Activated CD4-positive, alpha-beta T cell treated with anti-CD3 and anti-CD28 coated beads, Interleukin-10, Interleukin-2, amounts not matched to agents 100 ng/mL and 50 ng/mL, durations not matched to agents 16 hours and 8 hours (primary cell): ENCODE measurements at regions not wholly inside any gene's neighbourhood (a gene's known extent, or its start where the extent isn't known, plus 50 kb on each side); places are given as distances from the start of the nearest gene placed in this dataset.
"Not testable (repeated sequence)": the region's sequence is repeated elsewhere in the genome, so short reads cannot be mapped to it uniquely, and the experiment has no call there.

Source experiments
- DNase-seq: peaks from one replicate; pipeline ENCODE4 v3.0.0-alpha.2; 2020

GRCh38 chr15:32342772-32343199 is 60.3 kb downstream of the GOLGA8K start:
- DNase-seq = peak; percentile 0

DNA sequence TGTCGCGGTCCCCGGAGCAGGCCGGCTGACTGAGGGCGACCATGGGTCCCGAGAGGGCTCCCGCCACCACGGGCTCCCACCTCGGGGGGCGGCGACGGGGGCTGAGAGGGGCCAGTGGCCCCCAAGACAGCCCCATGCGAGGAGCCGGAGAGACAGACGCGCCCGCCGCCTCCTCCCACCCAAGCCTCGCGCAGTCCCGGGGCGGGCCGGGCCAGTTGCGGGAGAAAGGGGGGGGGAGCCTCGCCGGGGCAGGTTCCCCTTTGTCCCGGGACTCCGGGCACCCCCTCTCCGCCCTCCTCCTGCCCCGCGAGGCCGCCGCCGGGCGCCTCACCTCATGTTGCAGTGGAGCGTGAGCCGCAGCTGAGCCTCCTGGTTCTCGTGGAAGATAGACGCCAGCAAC is 60.8 kb downstream of the GOLGA8K start:
- DNase-seq = not testable (repeated sequence)

DNA sequence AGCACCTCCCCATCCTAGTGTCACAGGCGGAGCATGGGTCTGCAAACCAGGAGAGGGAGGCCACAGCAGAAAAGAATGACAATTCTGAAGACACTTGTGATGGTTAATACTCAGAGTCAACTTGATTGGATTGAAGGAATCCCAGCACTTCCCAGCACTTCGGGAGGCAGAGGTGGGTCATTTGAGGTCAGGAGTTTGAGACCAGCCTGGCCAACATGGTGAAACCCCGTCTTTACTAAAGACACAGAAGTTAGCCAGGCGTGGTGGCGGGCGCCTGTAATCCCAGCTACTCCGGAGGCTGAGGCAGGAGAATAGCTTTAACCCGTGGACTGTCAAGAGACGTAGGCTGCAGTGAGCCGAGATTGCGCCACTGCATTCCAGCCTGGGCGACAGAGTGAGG is 61.6 kb downstream of the GOLGA8K start:
- not testable (repeated sequence) for DNase-seq

DNA sequence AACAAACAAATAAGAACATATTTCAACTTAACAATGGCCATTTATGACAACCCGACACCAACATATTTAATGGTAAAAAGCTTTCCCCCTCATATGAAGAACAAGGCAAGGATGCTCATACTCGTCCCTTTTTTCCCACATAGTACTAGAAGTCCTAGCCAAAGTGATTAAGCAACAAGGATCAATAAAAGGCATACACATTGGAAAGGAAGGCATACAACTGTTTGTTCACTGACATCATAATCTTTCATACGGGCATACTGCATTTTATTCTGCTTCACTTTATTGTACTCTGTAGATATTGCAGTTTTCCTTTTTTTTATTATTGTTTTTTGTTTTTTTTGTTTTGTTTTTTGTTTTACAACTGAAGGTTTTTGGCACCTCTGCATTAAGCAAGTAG is 66.3 kb downstream of the GOLGA8K start:
- not testable (repeated sequence) for DNase-seq

GRCh38 chr15:32323353-32323752 is 79.7 kb downstream of the GOLGA8K start:
- DNase-seq = not testable (repeated sequence)

DNA sequence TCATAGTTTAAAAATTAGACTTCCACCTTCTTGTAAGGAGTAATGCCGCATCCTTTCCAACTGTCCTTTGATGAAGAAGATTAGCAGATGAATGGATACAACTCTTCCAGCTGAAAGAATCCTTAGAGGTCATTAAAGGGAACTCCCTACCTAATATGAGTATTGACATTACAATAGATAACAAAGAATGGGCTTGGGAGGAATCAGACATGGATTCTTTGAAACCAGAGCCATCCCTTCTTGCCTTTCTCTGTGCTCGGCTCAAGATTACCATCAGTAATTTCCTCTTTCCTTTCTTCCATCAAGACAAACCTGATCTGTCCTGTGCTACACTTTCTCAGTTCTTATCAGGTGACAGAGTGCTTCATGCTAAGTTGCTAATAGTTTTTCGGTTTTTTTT is 83.8 kb downstream of the GOLGA8K start:
- DNase-seq = not testable (repeated sequence)

DNA sequence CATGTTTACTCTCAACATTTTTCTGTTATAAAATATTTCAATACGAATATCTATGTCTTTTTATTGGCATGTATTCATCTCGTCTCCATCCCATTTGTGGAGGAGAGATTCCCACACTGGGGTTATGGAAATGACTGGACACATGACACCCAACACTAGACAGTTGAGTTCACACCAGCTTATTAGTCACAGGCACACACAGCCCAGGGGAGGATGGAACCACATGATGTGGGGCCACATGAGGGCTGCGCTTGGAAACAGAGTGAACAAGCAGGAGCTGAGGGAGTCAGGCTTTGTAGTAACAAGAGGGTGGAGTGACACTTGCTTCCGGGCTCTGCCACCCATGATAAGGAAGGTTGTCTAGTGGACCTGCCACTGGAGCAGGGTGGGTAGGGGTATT is 86.6 kb downstream of the GOLGA8K start:
- DNase-seq = not testable (repeated sequence)

GRCh38 chr15:32315079-32315939 is 87.8 kb downstream of the GOLGA8K start:
- not testable (repeated sequence) for DNase-seq

DNA sequence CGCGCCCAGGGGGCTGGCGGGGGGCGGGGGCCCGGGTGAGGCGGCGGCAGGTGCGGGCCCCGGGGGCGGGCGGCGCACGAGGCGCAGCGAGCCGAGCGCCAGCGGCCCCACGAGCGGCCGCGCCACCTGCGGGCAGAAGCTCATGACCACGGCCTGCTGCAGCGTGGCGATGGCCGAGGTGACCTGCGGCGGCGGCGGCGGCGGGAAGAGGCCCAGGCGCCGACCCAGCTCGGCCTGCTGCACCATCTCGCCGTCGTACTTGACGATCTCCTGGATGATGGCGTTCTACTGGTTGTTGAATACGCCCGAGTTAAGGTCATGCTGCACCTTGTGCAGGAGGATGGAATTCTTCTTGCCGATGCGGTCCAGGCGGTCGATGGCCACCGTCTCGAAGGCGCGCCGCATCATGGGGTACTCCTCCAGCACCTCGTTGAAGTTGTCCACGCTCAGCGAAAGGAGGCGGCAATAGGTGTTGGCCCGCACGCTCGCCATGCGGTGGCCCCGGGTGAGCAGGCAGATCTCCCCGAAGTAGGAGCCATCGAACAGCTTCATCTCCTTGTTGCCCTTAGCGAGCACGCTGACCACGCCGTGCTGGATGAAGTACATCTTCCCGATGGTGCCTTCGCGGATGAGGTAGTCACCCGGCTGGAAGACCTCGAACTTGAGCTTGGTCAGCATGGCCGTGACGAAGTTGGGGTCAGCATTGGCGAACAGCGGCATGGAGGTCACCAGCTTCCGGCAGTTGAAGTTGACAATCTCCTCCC is 89.5 kb downstream of the GOLGA8K start:
- not testable (repeated sequence) for DNase-seq

- not testable (repeated sequence) for DNase-seq
These were observed 90.4 kb downstream of the GOLGA8K start for GRCh38 chr15:32312721-32313120.

DNA sequence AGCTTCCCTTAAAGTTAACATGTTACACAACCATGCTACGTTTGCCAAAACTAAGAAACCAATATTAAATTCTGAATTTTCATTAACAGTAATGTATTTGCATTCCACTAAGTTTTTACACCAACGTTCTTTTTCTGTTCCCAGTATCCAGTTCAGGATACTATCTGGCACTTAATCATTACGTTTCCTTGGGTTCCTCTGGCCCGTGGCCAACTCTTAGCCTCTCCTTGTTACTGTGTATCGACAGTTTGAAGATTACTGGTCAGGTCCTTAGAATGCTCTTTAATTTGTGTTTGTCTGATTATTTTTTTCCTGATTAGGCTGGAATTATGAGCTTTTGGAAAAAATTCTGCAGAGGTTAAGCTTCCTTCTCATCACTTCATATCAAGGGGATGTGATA is 95.5 kb downstream of the GOLGA8K start:
- not testable (repeated sequence) for DNase-seq

GRCh38 chr15:32276200-32276830 is 126.8 kb downstream of the GOLGA8K start:
- not testable (repeated sequence) for DNase-seq

DNA sequence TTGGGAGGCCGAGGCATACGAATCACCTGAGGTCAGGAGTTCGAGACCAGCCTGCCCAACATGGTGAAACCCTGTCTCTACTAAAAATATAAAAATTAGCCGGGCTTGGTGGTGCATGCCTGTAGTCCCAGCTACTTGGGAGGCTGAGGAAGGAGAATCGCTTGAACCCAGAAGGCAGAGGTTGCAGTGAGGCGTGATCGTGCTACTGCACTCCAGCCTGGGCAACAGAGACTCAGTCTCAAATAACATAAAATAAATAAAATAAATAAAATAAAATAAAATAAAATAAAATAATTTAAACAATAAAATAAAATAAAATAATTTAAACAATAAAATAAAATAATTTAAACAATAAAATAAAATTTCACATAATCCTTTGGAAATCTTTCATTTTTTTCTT is 149.1 kb downstream of the GOLGA8K start:
- DNase-seq = not testable (repeated sequence)

DNA sequence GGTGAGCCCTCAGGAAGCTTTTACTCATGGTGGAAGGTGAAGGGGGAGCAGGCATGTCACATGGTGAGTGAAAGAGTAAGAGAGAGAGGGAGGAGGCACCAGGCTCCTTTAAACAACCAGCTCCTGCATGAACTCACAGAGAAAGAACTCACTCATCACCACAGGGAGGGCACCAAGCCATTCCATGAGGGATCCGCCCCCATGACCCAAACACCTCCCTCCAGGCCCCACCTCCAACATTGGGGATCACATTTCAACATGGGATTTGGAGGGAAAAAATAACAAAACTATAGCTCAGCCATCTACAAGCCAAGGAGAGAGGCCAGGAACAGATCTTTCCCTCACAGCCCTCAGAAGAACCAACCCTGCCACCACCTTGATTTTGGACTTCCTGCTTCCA is 153.9 kb downstream of the GOLGA8K start:
- not testable (repeated sequence) for DNase-seq

- DNase-seq = not testable (repeated sequence)
These were observed 159.4 kb downstream of the GOLGA8K start for GRCh38 chr15:32243727-32244126.

- not testable (repeated sequence) for DNase-seq
These were observed 160.1 kb downstream of the GOLGA8K start for GRCh38 chr15:32242780-32243528.

- not testable (repeated sequence) for DNase-seq
These were observed 175.5 kb downstream of the GOLGA8K start for GRCh38 chr15:32227410-32228114.

DNA sequence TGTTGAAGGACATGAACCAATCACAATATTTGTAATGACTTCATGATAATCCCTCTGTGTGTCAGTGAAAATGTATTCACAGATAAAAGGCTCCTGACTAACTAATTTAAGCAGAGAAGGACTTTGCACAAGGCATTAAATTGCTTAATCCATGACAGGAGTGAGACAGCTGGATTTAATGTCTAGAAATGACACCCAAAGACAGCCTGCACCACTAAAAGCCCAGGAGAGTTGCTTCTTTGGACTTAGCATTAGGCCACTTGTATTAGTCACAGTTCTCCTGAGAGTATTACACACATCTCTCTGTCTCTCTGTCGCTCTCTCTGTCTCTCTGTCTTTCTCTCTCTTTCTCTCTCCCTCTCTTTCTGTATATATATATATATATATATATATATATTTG is 180.4 kb downstream of the GOLGA8K start:
- DNase-seq = no peak
